Activated naive CD8-positive, alpha-beta T cell treated with anti-CD3 and anti-CD28 coated beads, Interleukin-2, amount 50 U/mL, for 16 hours (primary cell): ENCODE measurements at regions not wholly inside any gene's neighbourhood (a gene's known extent, or its start where the extent isn't known, plus 50 kb on each side); places are given as distances from the start of the nearest gene placed in this dataset.

Source experiments
- DNase-seq: peaks from one replicate; pipeline ENCODE4 v3.0.0-alpha.2; 2020; ENCODE audit warnings: low read depth, low spot score

- DNase-seq, result no peak
Measured at GRCh38 chr5:110072651-110073050, 382.9 kb downstream of the MAN2A1 start.

- DNase-seq, result no peak
Measured at GRCh38 chr5:110073534-110073933, 383.8 kb downstream of the MAN2A1 start.

DNA sequence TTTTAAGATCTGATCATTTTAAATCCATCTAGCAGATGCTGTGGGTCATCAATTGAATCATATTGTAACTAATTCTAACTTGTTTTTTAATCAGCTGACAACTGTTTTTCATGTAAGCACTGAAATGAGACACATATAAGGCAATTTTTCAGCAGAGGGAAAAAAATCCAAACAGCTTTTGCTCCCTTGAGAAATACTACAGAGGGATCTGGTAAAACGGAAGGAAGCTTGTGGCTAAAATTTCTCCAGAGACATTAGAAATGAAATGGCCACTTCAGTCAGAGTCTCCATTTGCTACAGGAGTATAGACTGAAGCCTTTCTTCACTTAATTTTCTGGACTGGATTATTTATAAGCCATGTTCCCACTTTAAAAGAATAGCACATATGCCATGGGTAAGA, 385.9 kb downstream of the MAN2A1 start:
- no peak for DNase-seq

DNA sequence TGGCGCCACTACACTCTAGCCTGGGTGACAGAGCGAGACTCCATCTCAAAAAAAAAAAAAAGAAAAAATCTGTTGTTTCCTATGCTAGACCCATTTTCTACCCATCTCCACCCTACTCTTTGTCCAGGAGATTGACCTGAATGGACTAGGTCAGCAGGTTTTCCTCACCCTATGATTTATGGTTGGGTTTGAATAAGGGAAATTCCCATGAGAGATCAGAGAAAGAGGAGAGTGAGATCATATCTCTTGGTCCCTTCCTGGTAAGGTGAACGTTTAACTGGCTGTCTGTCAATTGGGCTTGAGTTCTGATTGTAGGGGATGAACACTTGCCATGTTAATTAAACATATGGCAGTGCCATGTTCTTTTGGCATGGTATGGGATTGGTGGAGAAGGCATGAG, 387.4 kb downstream of the MAN2A1 start:
- no peak for DNase-seq

DNA sequence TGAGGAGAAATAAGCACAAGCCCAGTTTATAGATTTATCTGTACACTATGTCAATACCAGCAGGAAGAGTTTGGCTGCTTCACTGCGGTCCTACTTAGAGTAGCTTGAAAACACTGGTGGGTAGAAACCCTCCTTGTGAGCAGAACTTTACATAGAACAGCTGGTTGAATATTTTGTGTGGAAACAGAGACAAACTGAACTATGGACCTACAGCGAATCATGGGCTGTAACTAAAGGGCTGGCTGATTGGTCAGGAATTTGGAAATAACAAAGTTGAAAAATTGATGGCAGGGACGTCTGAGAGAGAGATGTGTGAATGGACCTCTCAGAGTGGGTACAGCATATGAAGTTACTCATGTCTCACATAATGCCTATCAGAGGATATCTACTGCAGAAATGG, 392.5 kb downstream of the MAN2A1 start:
- no peak for DNase-seq

GRCh38 chr5:110082863-110083262, 393.1 kb downstream of the MAN2A1 start:
- DNase-seq, result no peak

GRCh38 chr5:110085826-110086225, 396.1 kb downstream of the MAN2A1 start:
- DNase-seq, result no peak

DNA sequence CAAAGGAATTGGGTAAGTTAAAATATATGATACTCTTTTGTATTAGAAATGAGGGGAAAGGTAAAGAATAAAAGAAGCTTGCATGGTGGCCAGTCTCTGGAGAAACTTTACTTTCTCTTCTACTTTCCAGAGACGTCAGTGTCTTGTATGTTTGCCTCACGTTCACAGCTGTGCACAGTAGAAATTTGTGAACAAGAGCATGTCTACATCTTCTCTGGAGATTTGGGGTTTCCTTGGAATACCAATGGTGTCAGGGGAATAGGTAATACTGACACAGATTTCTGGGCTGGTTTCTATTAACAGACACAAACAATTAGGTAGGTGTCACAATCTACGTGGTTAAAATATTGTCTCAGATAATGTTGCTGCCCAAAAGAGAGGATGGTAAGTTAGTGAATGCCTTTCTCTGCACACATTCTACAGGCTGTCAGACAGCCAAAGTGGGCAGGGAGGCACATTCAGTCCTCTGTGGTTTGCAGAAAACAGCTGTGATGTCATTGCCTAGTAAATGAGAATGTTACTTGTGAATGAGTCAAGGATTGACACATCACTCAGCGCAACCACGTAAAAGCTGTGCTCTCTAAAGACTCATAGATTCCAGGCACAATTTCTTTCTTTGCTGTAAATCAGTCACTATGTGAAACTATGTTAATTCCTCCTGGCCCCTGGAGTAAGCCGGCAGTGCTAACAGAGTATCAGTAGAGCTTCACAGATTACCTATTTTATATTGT, 397.1 kb downstream of the MAN2A1 start:
- peak; percentile 16 for DNase-seq

- no peak for DNase-seq
Measured at GRCh38 chr5:110087829-110088228, 398.1 kb downstream of the MAN2A1 start.

DNA sequence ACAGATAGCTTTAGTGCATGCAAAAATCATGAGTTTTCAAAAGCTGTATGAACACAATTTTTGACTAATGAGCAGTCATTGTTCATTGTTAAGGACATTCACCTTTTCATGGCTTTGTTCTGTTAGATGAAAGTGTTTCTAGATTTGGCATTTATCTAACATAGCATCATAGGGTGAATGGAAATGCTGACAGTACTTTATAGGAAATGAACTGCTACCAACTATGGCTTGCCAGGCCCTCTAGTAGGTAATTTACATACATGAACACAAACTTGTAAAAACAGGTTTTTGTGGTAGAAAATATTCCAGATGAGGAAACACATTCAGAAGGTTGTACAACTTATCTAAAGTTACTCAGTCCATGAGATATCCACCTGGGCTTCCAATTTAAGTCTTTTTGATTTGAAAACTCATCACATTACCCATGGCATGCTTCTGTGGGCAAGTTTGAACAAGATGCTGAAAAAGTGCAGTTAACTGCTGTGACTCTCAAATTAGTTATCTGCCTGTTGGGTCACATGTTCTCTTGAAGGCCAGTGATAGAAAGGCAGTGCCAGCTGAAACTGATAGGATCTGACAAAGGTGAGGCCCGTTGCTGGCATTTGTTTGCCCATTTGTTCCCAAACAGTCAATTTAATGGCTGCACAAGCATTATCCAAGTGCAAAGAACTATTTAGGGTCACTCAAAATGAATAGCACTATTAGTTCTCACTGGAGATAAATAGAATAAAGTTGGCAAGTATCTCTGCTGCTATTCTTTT, 399.1 kb downstream of the MAN2A1 start:
- no peak for DNase-seq

- no peak for DNase-seq
Measured at GRCh38 chr5:110092955-110093785, 403.4 kb downstream of the MAN2A1 start.

- DNase-seq, result no peak
Measured at GRCh38 chr5:110094109-110094508, 404.4 kb downstream of the MAN2A1 start.

- no peak for DNase-seq
Measured at GRCh38 chr5:110094548-110094947, 404.8 kb downstream of the MAN2A1 start.

GRCh38 chr5:110096419-110096818, 406.7 kb downstream of the MAN2A1 start:
- no peak for DNase-seq

- no peak for DNase-seq
Measured at GRCh38 chr5:110099572-110099971, 409.8 kb downstream of the MAN2A1 start.

DNA sequence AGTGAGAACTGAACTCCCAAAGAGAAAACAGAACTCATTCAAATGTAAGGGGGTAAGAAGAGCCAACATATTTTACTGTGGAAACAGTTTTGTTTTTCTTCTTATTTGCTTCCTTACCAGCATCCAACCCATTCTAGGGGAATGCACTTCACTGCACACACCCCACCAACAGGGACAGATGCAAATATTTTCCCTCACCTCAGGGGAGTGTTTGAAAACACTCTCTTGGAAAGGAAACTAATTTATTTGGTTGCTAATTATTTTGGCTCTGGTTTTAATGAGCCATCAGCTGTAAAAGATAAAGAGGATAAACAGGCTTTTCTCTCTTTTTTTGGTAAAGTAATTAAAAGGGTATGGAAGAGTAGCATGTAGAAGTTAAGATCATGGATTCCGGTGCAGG, 413.4 kb downstream of the MAN2A1 start:
- DNase-seq, result no peak

GRCh38 chr5:110104060-110104725, 414.5 kb downstream of the MAN2A1 start:
- DNase-seq, result no peak

GRCh38 chr5:110104726-110105669, 415.3 kb downstream of the MAN2A1 start:
- no peak for DNase-seq

DNA sequence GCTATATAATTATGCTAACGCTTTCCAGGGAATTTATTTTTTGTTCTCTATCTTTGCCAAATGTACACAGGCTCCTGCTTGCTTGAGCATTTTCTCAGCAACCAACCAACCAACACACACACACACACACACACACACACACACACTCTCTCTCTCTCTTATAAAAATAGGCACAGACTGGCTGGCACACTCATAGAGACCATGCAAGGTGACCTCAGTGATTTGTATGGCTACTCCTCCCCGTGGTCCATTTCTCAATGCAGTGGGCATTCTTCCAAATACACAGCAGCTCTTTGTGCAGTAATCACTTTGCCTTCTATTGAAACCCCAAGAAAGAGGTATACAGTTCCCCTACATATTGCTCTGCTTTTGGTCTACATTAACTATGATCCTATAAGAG, 416.0 kb downstream of the MAN2A1 start:
- no peak for DNase-seq

- DNase-seq, result no peak
Measured at GRCh38 chr5:110106750-110107149, 417.0 kb downstream of the MAN2A1 start.

- DNase-seq, result no peak
Measured at GRCh38 chr5:110108520-110108919, 418.8 kb downstream of the MAN2A1 start.
